Natural killer cell (primary cell): ENCODE measurements at regions not wholly inside any gene's neighbourhood (a gene's known extent, or its start where the extent isn't known, plus 50 kb on each side); places are given as distances from the start of the nearest gene placed in this dataset.

Source experiments
- ATAC-seq, 3 donors: fragments of 150-1000 bp in 2 of 3; fragments of 200-7000 bp in 1 of 3; cut with Tn5 transposase; 1 replicate in 1 of 3; 2 replicates in 2 of 3; pipeline ENCODE4 v1.10.0; 2021; ENCODE audit warnings: mild to moderate bottlenecking in 2 of 3, moderate library complexity in 2 of 3
- DNase-seq, 2 donors: peaks; one replicate each; pipeline versions ENCODE4 v3.0.0 to v3.0.0-alpha.2; 2013 to 2021; ENCODE audit warnings: mixed read lengths in 1 of 2
- H3K27ac ChIP-seq: one replicate; pipeline ENCODE4 v1.5.1; 2013; ENCODE audit warnings: mild to moderate bottlenecking, low read length
- H3K27me3 ChIP-seq: one replicate; pipeline ENCODE4 v1.6.1; 2013; ENCODE audit warnings: low read length; ENCODE audit not compliant: control insufficient read depth, insufficient read depth
- H3K36me3 ChIP-seq: one replicate; pipeline ENCODE4 v1.6.1; 2013; ENCODE audit warnings: low read length; ENCODE audit not compliant: control insufficient read depth, insufficient read depth
- H3K4me1 ChIP-seq: one replicate; pipeline ENCODE4 v1.6.1; 2013; ENCODE audit warnings: low read length; ENCODE audit not compliant: control insufficient read depth, insufficient read depth
- H3K4me3 ChIP-seq: one replicate; pipeline ENCODE4 v1.5.1; 2013; ENCODE audit warnings: low read length
- H3K9me3 ChIP-seq: one replicate; pipeline ENCODE4 v1.6.1; 2013; ENCODE audit warnings: low read length; ENCODE audit not compliant: control insufficient read depth, insufficient read depth
- H3K27ac Mint-ChIP-seq, 2 donors: one replicate each; pipeline ENCODE4 v1.8.0; 2022; ENCODE audit warnings: mild to moderate bottlenecking in 2 of 2, mixed read lengths in 2 of 2, moderate library complexity in 1 of 2
- H3K27me3 Mint-ChIP-seq, 2 donors: one replicate each; pipeline ENCODE4 v1.8.0; 2022; ENCODE audit warnings: low read depth in 2 of 2, mixed read lengths in 2 of 2
- H3K36me3 Mint-ChIP-seq: one replicate; pipeline ENCODE4 v1.8.0; 2022; ENCODE audit warnings: mixed read lengths
- H3K4me1 Mint-ChIP-seq, 2 donors: one replicate each; pipeline ENCODE4 v1.8.0; 2022; ENCODE audit warnings: mixed read lengths in 2 of 2
- H3K4me3 Mint-ChIP-seq: one replicate; pipeline ENCODE4 v1.8.0; 2022; ENCODE audit warnings: mild to moderate bottlenecking, moderate library complexity, mixed read lengths
- H3K9me3 Mint-ChIP-seq, 2 donors: one replicate each; pipeline ENCODE4 v1.8.0; 2022; ENCODE audit warnings: mixed read lengths in 2 of 2
- WGBS: methylation state at CpG from one replicate; pipeline ENCODE4 v1.1.7; 2013; ENCODE audit warnings: missing lambda C conversion rate; ENCODE audit not compliant: insufficient coverage; 5-methylcytosine and 5-hydroxymethylcytosine counted together
- intact Hi-C: fragments of 100-400 bp; cut with micrococcal nuclease; formaldehyde crosslinking; loops from one replicate; pipeline ENCODE4 v1.14.2; 2022
- TF ChIP-seq, protein P1 (sequence below): fragments of 200-600 bp; IDR thresholded peaks from one replicate; pipeline ENCODE4 v1.8.0; 2022; ENCODE audit warnings: antibody characterized with exemption

DNA sequence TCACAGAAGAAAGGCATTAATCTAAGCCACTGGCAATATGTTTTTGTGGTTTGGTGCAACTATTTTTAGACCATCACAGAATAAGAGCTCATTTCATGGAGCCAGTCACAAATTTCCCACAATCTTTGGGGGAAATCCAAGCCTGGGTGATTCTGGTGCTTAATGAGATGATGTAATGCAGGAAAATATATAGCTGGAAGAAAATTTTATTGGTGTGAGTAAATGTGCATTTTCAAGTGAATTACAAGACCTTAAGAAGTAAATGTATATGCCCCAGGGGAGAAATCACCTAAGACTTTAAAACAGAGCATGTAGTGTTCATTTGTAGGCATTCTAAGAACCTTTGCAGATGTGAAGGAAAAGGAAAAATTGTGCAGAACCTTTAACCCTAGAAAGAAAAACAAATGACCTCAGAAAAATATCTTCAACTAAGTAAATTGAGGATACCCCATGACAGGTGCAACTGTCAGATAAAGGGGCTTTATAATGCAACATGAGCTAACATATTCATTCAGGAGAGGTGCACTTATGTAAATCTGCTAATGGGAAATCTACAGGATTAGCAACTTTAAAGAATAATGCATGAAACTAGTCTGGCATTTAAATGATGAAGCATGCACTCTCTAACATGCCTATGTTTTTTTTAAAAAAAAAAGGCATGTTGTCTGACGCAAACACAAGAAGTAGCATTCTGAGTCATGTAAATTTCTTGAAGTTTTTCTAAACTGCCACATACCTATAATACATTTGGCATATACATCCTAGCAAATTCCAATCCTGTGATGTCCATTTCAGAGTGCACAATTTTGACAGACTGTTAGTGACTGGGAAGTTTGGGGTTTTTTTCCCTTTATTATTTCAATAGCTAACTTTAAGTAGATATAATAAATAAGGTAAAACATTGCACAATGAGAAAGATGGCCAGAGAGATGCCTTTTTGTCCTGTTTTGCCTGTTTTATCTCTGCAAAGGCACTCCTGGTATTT is 105.1 kb downstream of the MEX3B start:
- Histone ChIP-seq H3K4me3 (no peak overlapping the region), H3K4me1 (no peaks in the 10 kb centered on the region), H3K27ac (no peak overlapping the region), H3K36me3 (no peaks in the 10 kb centered on the region), H3K9me3 (no peaks in the 10 kb centered on the region), H3K27me3 (no peaks in the 10 kb centered on the region)
- DNase-seq (no peak), ATAC-seq (no peak)
- WGBS, result 89% methylated on average over 1 of the region's 1 CpG
- H3K4me3 Mint-ChIP-seq, result no peak overlapping the region
- H3K9me3 Mint-ChIP-seq, result peaks cover 0 to 5% of the 10 kb centered on the region in 2 donors
- no peaks in the 10 kb centered on the region for H3K36me3 Mint-ChIP-seq
- no peaks in the 10 kb centered on the region for H3K4me1 Mint-ChIP-seq
- H3K27me3 Mint-ChIP-seq, result peaks cover 11 to 12% of the 10 kb centered on the region in 2 donors
- intact Hi-C loops, result no loop called here
- no peak overlapping the region for H3K27ac Mint-ChIP-seq
- TF ChIP-seq, protein P1, sequence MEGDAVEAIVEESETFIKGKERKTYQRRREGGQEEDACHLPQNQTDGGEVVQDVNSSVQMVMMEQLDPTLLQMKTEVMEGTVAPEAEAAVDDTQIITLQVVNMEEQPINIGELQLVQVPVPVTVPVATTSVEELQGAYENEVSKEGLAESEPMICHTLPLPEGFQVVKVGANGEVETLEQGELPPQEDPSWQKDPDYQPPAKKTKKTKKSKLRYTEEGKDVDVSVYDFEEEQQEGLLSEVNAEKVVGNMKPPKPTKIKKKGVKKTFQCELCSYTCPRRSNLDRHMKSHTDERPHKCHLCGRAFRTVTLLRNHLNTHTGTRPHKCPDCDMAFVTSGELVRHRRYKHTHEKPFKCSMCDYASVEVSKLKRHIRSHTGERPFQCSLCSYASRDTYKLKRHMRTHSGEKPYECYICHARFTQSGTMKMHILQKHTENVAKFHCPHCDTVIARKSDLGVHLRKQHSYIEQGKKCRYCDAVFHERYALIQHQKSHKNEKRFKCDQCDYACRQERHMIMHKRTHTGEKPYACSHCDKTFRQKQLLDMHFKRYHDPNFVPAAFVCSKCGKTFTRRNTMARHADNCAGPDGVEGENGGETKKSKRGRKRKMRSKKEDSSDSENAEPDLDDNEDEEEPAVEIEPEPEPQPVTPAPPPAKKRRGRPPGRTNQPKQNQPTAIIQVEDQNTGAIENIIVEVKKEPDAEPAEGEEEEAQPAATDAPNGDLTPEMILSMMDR, result no peak

DNA sequence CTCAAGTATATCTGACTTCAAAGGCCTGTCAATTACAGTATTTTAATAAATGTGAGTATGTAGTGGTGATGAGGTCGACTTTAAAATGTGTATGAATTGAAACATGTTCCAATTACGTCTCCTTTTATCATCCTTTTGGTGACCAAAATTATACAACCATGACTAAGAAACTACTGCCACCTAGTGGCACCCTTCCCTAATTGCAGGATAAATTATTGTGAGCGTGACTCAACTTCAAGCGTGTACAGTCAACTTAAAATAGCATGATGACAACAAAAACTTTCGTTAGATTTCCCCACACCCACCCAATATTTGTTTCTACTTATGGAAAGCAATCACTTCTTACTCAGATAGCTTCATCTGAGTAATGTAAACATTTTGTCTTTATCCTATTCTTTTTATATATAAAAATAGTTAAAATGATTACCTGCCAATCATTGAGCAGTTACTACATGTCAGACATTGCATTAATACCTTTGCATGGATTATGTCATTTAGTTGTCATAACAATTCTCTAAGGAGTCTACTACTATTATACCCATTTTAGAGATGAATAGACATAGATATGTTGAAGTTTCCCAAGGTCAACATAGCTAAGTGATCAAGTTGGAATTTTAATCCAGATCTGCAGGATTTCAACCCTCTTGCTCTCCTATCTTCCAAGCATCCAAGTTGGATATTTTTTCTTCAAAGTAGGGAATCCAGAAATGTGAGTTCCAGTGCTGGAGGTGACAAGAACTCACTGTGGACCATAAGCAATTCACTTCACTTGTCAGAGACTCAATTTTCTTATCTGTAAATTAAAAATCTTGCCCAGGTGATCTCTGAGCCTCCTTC is 106.0 kb downstream of the MEX3B start:
- ATAC-seq (no peak), DNase-seq (peak in 1 of 2 donors; percentile 24)
- Mint-ChIP-seq H3K27ac (no peak overlapping the region), H3K36me3 (no peaks in the 10 kb centered on the region), H3K4me1 (no peaks in the 10 kb centered on the region), H3K4me3 (no peak overlapping the region), H3K27me3 (peaks cover 11 to 12% of the 10 kb centered on the region in 2 donors), H3K9me3 (peaks cover 0 to 5% of the 10 kb centered on the region in 2 donors)
- Histone ChIP-seq H3K4me3 (no peak overlapping the region), H3K4me1 (no peaks in the 10 kb centered on the region), H3K9me3 (no peaks in the 10 kb centered on the region), H3K36me3 (no peaks in the 10 kb centered on the region), H3K27ac (no peak overlapping the region), H3K27me3 (no peaks in the 10 kb centered on the region)
- TF ChIP-seq, protein P1, result peak; percentile 54
- WGBS, result 50% methylated on average over 4 of the region's 5 CpGs
- intact Hi-C loops, result no loop called here

DNA sequence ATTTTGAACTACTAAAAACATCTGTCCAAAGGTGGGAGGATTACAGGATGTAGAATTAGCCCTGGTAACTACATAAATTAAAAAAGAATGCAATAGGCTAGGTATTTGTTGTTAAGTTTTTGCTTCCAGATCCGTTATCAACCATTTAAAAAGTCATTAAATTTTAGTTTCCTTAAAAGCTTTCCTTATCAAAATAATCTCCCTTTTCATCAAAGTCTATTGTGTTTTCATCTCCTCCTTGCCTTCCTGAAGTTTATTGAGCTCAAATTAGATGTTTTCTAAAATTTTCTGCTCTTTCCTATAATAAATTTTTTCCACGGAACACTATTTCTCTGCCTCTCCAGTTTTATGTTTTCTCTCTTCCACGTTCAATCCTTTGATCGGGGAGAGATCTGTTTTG is 108.6 kb downstream of the MEX3B start:
- Mint-ChIP-seq H3K9me3 (peaks cover 0 to 5% of the 10 kb centered on the region in 2 donors), H3K4me1 (no peaks in the 10 kb centered on the region), H3K36me3 (no peaks in the 10 kb centered on the region), H3K27me3 (peaks cover 11 to 12% of the 10 kb centered on the region in 2 donors), H3K27ac (no peak overlapping the region), H3K4me3 (no peak overlapping the region)
- intact Hi-C loops, result no loop called here
- Histone ChIP-seq H3K36me3 (no peaks in the 10 kb centered on the region), H3K27me3 (no peaks in the 10 kb centered on the region), H3K9me3 (no peaks in the 10 kb centered on the region), H3K27ac (no peak overlapping the region), H3K4me1 (no peaks in the 10 kb centered on the region), H3K4me3 (no peak overlapping the region)
- 63% methylated on average over 3 of the region's 4 CpGs for WGBS
- TF ChIP-seq, protein P1, result no peak
- DNase-seq (no peak), ATAC-seq (no peak)
